KMS-11 (cell line): ENCODE measurements at regions not wholly inside any gene's neighbourhood (a gene's known extent, or its start where the extent isn't known, plus 50 kb on each side); places are given as distances from the start of the nearest gene placed in this dataset.

Experiments used
- H2AFZ ChIP-seq: fragments of 200-600 bp; sonication (generic); 2 replicates; pipeline ENCODE4 v1.6.1; 2016; ENCODE audit warnings: antibody characterized with exemption, mixed run types, low read depth
- H3K27ac ChIP-seq: fragments of 200-600 bp; sonication (generic); 2 replicates; pipeline ENCODE4 v1.6.1; 2016; ENCODE audit warnings: mild to moderate bottlenecking, mixed run types
- H3K27me3 ChIP-seq: fragments of 200-600 bp; sonication (generic); 2 replicates; pipeline ENCODE4 v1.6.1; 2017; ENCODE audit warnings: mild to moderate bottlenecking, low read depth, mixed run types, moderate library complexity; ENCODE audit not compliant: insufficient read depth
- H3K36me3 ChIP-seq: fragments of 200-600 bp; sonication (generic); 2 replicates; pipeline ENCODE4 v1.6.1; 2017; ENCODE audit warnings: mild to moderate bottlenecking, mixed run types; ENCODE audit not compliant: insufficient read depth
- H3K4me1 ChIP-seq: fragments of 200-600 bp; sonication (generic); 2 replicates; pipeline ENCODE4 v1.6.1; 2016; ENCODE audit warnings: mild to moderate bottlenecking, low read depth, mixed run types; ENCODE audit not compliant: poor library complexity, severe bottlenecking
- H3K4me2 ChIP-seq: fragments of 200-600 bp; sonication (generic); 2 replicates; pipeline ENCODE4 v1.7.0; 2016; ENCODE audit warnings: mild to moderate bottlenecking, mixed run types
- H3K4me3 ChIP-seq: fragments of 200-600 bp; sonication (generic); IDR thresholded peaks from 2 replicates; pipeline ENCODE4 v1.6.1; 2017; ENCODE audit warnings: low read depth, low read length, mixed read lengths; ENCODE audit not compliant: insufficient read depth
- H3K79me2 ChIP-seq: fragments of 200-600 bp; sonication (generic); 2 replicates; pipeline ENCODE4 v1.6.1; 2016; ENCODE audit warnings: low read depth, mixed run types; ENCODE audit not compliant: insufficient read depth
- H3K9ac ChIP-seq: fragments of 200-600 bp; sonication (generic); 2 replicates; pipeline ENCODE4 v1.6.1; 2016; ENCODE audit warnings: mild to moderate bottlenecking, mixed run types
- H4K20me1 ChIP-seq: fragments of 200-600 bp; sonication (generic); 2 replicates; pipeline ENCODE4 v1.6.1; 2016; ENCODE audit warnings: mild to moderate bottlenecking, mixed run types; ENCODE audit not compliant: insufficient read depth
- CTCF ChIP-seq: fragments of 200-600 bp; sonication (generic); conservative IDR thresholded peaks from 2 replicates; pipeline ENCODE4 v1.6.1; 2017; ENCODE audit warnings: low read depth, mild to moderate bottlenecking, antibody characterized with exemption, low read length, moderate library complexity, mixed read lengths

DNA sequence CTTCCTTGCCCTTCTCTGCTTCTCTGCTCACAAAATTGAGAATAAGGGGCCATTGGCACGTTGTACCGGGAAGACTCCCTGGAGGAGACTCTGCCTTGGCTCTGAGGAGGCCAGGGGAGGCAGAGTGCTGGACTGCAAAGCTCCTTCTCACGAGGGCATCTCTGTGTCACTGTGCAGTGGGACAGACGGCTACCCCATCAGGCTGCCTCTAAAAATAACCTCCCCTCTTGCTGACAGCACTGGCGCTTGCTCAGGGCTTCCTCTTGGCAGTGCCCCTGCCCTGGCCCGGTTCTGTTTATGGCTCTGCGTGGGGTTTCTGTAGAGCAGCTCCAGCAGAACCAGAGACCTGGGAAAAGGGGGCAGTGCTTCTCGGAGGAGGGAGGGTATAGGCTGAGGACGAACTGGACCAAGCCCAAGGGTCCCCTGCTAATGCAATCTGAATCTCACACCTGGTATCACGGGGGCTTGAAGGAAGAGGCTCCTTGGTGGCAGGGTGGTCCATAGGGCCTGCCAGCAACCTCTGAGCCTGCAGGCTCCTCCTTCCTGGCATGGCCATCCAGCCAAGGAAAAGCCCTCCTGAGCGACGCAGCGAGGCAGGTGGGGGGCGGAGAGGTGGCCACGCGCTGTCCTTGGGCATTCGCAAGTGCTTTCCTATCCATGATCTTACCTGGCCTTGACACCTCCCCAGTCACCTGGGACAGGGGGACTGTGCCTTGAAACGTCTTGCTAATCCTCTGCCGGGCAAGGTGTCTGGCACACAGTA, 63.3 kb upstream of the TLE3 start:
- Histone ChIP-seq H2AFZ (no peak overlapping the region), H3K27me3 (no peaks in the 10 kb centered on the region), H3K4me3 (no peak overlapping the region), H3K79me2 (no peaks in the 10 kb centered on the region), H3K4me1 (no peaks in the 10 kb centered on the region), H4K20me1 (no peaks in the 10 kb centered on the region), H3K27ac (no peak overlapping the region), H3K9ac (no peak overlapping the region), H3K36me3 (no peaks in the 10 kb centered on the region), H3K4me2 (no peak overlapping the region)
- TF ChIP-seq CTCF: no peak

- H3K4me3 ChIP-seq: no peak overlapping the region
- no peaks in the 10 kb centered on the region for H3K4me1 ChIP-seq
- H3K79me2 ChIP-seq: no peaks in the 10 kb centered on the region
- no peak overlapping the region for H2AFZ ChIP-seq
- no peaks in the 10 kb centered on the region for H3K27me3 ChIP-seq
- no peak overlapping the region for H3K27ac ChIP-seq
- H3K9ac ChIP-seq: no peak overlapping the region
- no peaks in the 10 kb centered on the region for H4K20me1 ChIP-seq
- no peaks in the 10 kb centered on the region for H3K36me3 ChIP-seq
- no peak overlapping the region for H3K4me2 ChIP-seq
- no peak for TF ChIP-seq CTCF
These were observed 62.5 kb upstream of the TLE3 start for GRCh38 chr15:70160267-70160666.

GRCh38 chr15:70159713-70160009, 61.9 kb upstream of the TLE3 start:
- Histone ChIP-seq H3K4me1 (no peaks in the 10 kb centered on the region), H3K4me3 (no peak overlapping the region), H3K9ac (no peak overlapping the region), H3K27me3 (no peaks in the 10 kb centered on the region), H3K27ac (no peak overlapping the region), H3K4me2 (no peak overlapping the region), H3K79me2 (no peaks in the 10 kb centered on the region), H3K36me3 (no peaks in the 10 kb centered on the region), H4K20me1 (no peaks in the 10 kb centered on the region), H2AFZ (no peak overlapping the region)
- TF ChIP-seq CTCF: no peak

DNA sequence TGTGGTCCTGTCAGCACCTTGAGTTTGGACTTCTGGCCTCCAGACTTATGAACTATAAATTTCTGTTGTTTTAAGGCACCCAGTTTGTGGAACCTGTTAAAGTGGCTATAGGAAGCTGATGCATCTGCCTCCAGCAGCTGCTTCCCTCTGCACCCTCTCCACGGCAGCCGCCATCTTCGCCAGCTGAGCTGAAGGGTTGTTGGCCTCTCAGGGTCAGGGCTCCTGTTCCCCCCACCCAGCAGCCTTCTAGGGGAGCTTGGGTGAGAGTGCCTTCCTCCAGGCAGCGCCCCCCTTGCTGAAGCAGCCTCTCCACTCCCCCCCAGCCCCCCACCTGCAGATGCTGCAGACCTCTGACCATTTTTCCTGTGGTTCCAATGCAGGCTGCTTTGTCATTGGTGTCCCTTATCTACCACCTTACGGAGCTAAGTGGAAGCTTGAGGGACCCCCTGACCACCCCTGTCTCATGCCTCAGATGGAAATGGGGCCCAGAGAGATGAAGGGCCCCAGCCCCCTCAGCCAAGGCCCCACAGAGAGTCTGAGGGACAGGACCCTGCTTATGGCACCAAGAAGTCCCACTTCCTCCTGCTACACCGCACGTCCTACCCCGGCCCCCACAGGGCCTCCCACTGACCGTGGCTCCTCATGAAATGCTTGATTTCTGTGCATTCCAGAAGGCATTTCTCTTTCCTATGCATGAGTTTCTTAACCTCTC, 61.4 kb upstream of the TLE3 start:
- Histone ChIP-seq H3K36me3 (no peaks in the 10 kb centered on the region), H3K79me2 (no peaks in the 10 kb centered on the region)
- TF ChIP-seq CTCF: no peak

More for the DNA sequence above, 61.4 kb upstream of the TLE3 start:
- H2AFZ ChIP-seq: no peak overlapping the region
- no peak overlapping the region for H3K27ac ChIP-seq
- no peak overlapping the region for H3K9ac ChIP-seq
- H3K4me1 ChIP-seq: no peaks in the 10 kb centered on the region
- no peak overlapping the region for H3K4me2 ChIP-seq
- H3K27me3 ChIP-seq: no peaks in the 10 kb centered on the region
- H3K4me3 ChIP-seq: no peak overlapping the region
- H4K20me1 ChIP-seq: no peaks in the 10 kb centered on the region
